ENCODE measurements at regions not wholly inside any gene's neighbourhood (a gene's known extent, or its start where the extent isn't known, plus 50 kb on each side); places are given as distances from the start of the nearest gene placed in this dataset.

GRCh38 chr2:204315236-204315662, 230.0 kb upstream of the PARD3B start:
- no peak overlapping the region for H3T11ph ChIP-seq (ENCODE audit: low read length)
- H3K27ac ChIP-seq (ENCODE audit: insufficient read length, low read depth, low read length): no peak overlapping the region
- no peaks in the 10 kb centered on the region for H3K23me2 ChIP-seq (ENCODE audit: insufficient read length, low read depth, low read length, poor library complexity, severe bottlenecking)
- no peak overlapping the region for H2BK5ac ChIP-seq (ENCODE audit: insufficient read length, low read length)
- H4K5ac ChIP-seq (ENCODE audit: insufficient read length, low read depth, low read length): no peak overlapping the region
- H4K20me1 ChIP-seq (ENCODE audit: control insufficient read depth, insufficient read depth, insufficient read length): no peaks in the 10 kb centered on the region
- H3K9ac ChIP-seq (ENCODE audit: extremely low read depth, insufficient read length, low read length): no peak overlapping the region
- H3K4me2 ChIP-seq (ENCODE audit: insufficient read depth, insufficient read length, low read length): no peak overlapping the region
- H3K79me2 ChIP-seq (ENCODE audit: insufficient read depth, low read length): no peaks in the 10 kb centered on the region
- no peak overlapping the region for H2AK5ac ChIP-seq (ENCODE audit: insufficient read length, low read length)
- no peaks in the 10 kb centered on the region for H3K9me3 ChIP-seq (ENCODE audit: control insufficient read depth, low read depth, low read length)
- no peak for DNase-seq
- WGBS (ENCODE audit: extremely low coverage, insufficient read length, low lambda C conversion rate): no CpG with 5 or more reads among the region's 13 CpGs
- no peak overlapping the region for H4K91ac ChIP-seq (ENCODE audit: insufficient read length, low read depth, low read length)
- no peak overlapping the region for H3K56ac ChIP-seq (ENCODE audit: insufficient read length, low read depth, low read length)
- no peaks in the 10 kb centered on the region for H3K36me3 Mint-ChIP-seq (ENCODE audit: insufficient read depth in 1 of 3, low read depth in 3 of 3)
- H2BK12ac ChIP-seq (ENCODE audit: insufficient read length, low read depth, low read length): no peak overlapping the region
- H3K18ac ChIP-seq (ENCODE audit: insufficient read length, low read depth, low read length): no peak overlapping the region
- peaks cover 12% of the 10 kb centered on the region; the same call in 1 of the 2 replicates for H3K4me1 ChIP-seq (ENCODE audit: insufficient read depth, low read length)
- no peak overlapping the region for H2BK20ac ChIP-seq (ENCODE audit: low read depth, low read length, poor library complexity, severe bottlenecking)
- peaks cover 28 to 37% of the 10 kb centered on the region in 2 experiments for H3K4me1 Mint-ChIP-seq
- no peaks in the 10 kb centered on the region for H3K9me3 Mint-ChIP-seq
- H3K27me3 Mint-ChIP-seq (ENCODE audit: low read depth): no peaks in the 10 kb centered on the region
- no peak overlapping the region for H3K4ac ChIP-seq (ENCODE audit: low read depth, low read length)
- H3K27ac Mint-ChIP-seq: no peak overlapping the region
- no peak for TF ChIP-seq CTCF (conservative IDR thresholded peaks at IDR 0.05)
- H2BK120ac ChIP-seq (ENCODE audit: low read depth, low read length, poor library complexity, severe bottlenecking): no peak overlapping the region
- H3K4me3 Mint-ChIP-seq: no peak overlapping the region
- H3K27me3 ChIP-seq (ENCODE audit: insufficient read depth, low read length): no peaks in the 10 kb centered on the region
- no peak overlapping the region for H2AFZ ChIP-seq (ENCODE audit: low read length)
- no peak overlapping the region for H3K23ac ChIP-seq (ENCODE audit: insufficient read length, low read depth, low read length)
- H3K14ac ChIP-seq (ENCODE audit: insufficient read depth, low read length): no peak overlapping the region
- H3K79me1 ChIP-seq (ENCODE audit: insufficient read depth, low read depth, low read length, poor library complexity, severe bottlenecking): no peaks in the 10 kb centered on the region
- H2BK15ac ChIP-seq (ENCODE audit: low read depth, low read length): no peak overlapping the region
- H4K8ac ChIP-seq (replicated peaks; ENCODE audit: insufficient read length, low read depth, low read length): no peak overlapping the region

Measured in H9 (cell line).